ENCODE measurements at regions not wholly inside any gene's neighbourhood (a gene's known extent, or its start where the extent isn't known, plus 50 kb on each side); places are given as distances from the start of the nearest gene placed in this dataset.

GRCh38 chr3:15973940-15974339, 176.2 kb upstream of the ANKRD28 start:
- TF ChIP-seq POLR2AphosphoS5 (IDR thresholded peaks at IDR 0.05; ENCODE audit: low read depth, low read length) = no peak
- TF ChIP-seq POLR2A (IDR thresholded peaks at IDR 0.05; ENCODE audit: low read depth, low read length) = no peak
- no peak for TF ChIP-seq TAF1 (IDR thresholded peaks at IDR 0.05; ENCODE audit: borderline replicate concordance, low read depth, low read length)
